Psoas muscle (tissue), 7 donors: ENCODE measurements at regions not wholly inside any gene's neighbourhood (a gene's known extent, or its start where the extent isn't known, plus 50 kb on each side); places are given as distances from the start of the nearest gene placed in this dataset.
"Not testable (repeated sequence)": the region's sequence is repeated elsewhere in the genome, so short reads cannot be mapped to it uniquely, and the experiment has no call there.

Experiments
- ATAC-seq, 4 donors: fragments of 200-7000 bp; cut with Tn5 transposase; one replicate each; pipeline ENCODE4 v1.9.1; 2020; ENCODE audit warnings: moderate library complexity in 3 of 4, mild to moderate bottlenecking in 2 of 4
- DNase-seq, 2 donors: peaks; one replicate each; pipeline ENCODE4 v3.0.0-alpha.2; 2020
- H3K27ac ChIP-seq: fragments of 200-600 bp; one replicate; pipeline ENCODE4 v1.8.0; 2022
- H3K27me3 ChIP-seq, 3 donors: fragments of 200-600 bp in 1 of 3; one replicate each; pipeline versions ENCODE4 v1.6.1 to v1.8.0; 2013 to 2022; ENCODE audit warnings: low read length in 2 of 3, mild to moderate bottlenecking in 2 of 3, moderate library complexity in 1 of 3; ENCODE audit not compliant: insufficient read depth in 3 of 3
- H3K36me3 ChIP-seq, 2 donors: fragments of 200-600 bp in 1 of 2; one replicate each; pipeline versions ENCODE4 v1.6.1 to v1.8.0; 2013 to 2022; ENCODE audit warnings: low read depth in 1 of 2, mild to moderate bottlenecking in 1 of 2, moderate library complexity in 1 of 2; ENCODE audit not compliant: insufficient read depth in 1 of 2
- H3K4me1 ChIP-seq: fragments of 200-600 bp; one replicate; pipeline ENCODE4 v1.8.0; 2022
- H3K4me3 ChIP-seq: fragments of 200-600 bp; one replicate; pipeline ENCODE4 v1.8.0; 2022; ENCODE audit warnings: mild to moderate bottlenecking
- H3K9me3 ChIP-seq: fragments of 200-600 bp; one replicate; pipeline ENCODE4 v1.8.0; 2022
- WGBS, 3 donors: extraction: QIAGEN DNeasy Blood & Tissue Kit; methylation state at CpG; one replicate each; pipeline versions ENCODE4 v1.1.6 to v1.1.7; 2013; 5-methylcytosine and 5-hydroxymethylcytosine counted together
- intact Hi-C, 2 donors: fragments of 100-400 bp; cut with DNase I; formaldehyde crosslinking; loops; one replicate each; pipeline versions ENCODE4 v1.11.0 to v1.14.2; 2022
- donor health status: healthy with polysubstance abuse.
- donor health status: DM: no; HTN: no; CAD: no; lungs with moderate emphysema.
- donor health status: Bipolar disorder and iron deficiency.
- donor health status: healthy.
- donor health status: DM: yes; HTN: yes; CAD: no.
- donor health status: DM: no; HTN: no; CAD: no.
- donor health status: DM: yes; HTN: yes; CAD: no.

DNA sequence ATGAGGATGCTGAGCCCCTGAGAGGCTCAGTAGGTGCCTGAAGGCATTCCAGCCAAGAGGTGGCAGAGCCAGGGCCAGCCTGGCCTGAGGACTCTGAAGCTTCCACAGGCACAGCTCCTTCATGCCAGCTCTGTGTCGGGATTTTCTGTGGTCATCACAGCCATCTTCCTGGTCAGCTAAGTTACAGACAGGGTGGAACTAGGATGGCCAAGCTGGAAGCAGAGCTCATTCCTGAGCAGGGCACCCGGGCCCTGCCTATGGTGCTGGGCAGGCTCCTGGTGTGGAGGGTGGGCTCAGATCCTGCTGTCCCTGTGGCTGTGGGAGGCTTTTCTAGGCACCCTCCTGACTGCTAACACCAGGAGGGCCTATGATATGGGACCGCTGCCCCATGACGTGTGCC lies 2882.3 kb downstream of the RPIA start:
- H3K4me1 ChIP-seq, H3K36me3 ChIP-seq, H3K4me3 ChIP-seq, H3K9me3 ChIP-seq, intact Hi-C loops, ATAC-seq, H3K27me3 ChIP-seq, H3K27ac ChIP-seq: not testable (repeated sequence)
- peak in 1 of 2 donors; percentile 46 for DNase-seq
- 35 to 72% (median 50%) methylated on average over 2 of the region's 4 CpGs for WGBS, 3 donors

DNA sequence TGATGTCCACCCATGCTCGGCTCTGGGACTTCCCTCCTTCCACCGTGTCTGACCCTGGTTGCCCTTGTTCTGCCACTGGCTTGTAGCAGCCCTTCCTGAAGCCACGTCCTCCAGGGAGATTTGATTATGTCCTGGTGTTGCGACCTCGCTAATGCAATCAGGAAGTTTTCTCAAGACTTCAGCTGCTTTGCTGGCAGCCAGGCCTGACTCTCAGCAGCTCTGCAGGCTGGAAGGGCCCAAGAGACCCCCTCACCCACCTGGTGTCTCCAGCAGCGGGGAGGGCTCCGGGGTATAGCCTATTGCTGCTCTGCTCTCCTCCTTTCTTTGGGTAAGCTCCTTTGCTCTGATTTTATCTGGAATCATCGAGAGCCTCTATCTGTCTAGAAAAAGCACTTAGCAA lies 2882.8 kb downstream of the RPIA start:
- H3K27me3 ChIP-seq, H3K27ac ChIP-seq, H3K36me3 ChIP-seq, intact Hi-C loops, H3K9me3 ChIP-seq, ATAC-seq, H3K4me1 ChIP-seq, H3K4me3 ChIP-seq: not testable (repeated sequence)
- WGBS, 3 donors, result 34 to 47% (median 40%) methylated on average over 5 of the region's 8 CpGs
- DNase-seq, result peak in 1 of 2 donors; percentile 56

DNA sequence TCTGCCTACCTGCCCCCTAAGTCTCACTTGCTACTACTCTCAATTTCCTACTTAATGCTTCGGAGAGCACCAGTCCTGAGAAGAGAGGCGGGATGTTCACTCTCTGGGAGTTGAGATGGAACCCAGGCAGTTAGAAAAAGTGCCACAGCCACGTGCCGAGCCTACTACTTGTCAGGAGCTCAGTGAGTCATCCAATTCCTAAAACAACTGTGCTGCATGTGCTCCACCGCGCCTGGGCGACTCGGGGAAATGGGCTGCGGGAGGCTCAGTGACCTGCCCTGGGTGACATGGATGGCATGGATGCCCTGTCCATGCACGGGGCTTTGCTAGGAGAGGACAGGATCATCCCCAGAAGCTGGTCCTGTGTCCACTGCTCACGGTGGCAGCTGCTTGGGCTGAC lies 2884.2 kb downstream of the RPIA start:
- H3K4me1 ChIP-seq, intact Hi-C loops, H3K4me3 ChIP-seq, DNase-seq, ATAC-seq, H3K36me3 ChIP-seq, H3K27ac ChIP-seq, H3K9me3 ChIP-seq: not testable (repeated sequence)
- H3K27me3 ChIP-seq, result peaks cover 0 to 12% (median 0%) of the 10 kb centered on the region in 3 donors
- WGBS, 3 donors, result 72 to 77% (median 72%) methylated on average over 11 of the region's 11 CpGs

DNA sequence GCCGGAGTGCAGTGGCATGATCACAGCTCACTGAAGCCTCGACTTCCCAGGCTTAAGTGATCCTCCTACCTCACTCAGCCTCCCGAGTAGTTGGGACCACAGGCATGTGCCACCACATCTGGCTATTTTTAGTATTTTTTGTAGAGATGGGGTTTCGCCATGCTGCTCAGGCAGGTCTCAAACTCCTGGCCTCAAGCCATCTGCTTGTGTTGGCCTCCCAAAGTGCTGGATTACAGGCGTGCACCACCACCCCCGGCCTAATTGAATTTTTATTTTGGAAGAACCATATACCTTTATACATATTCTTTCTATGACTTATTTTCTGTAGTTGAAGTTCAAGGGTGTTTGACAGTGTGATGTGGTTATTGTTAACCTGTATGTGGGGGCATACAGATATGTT lies 2885.9 kb downstream of the RPIA start:
- WGBS, 3 donors, result 77 to 87% (median 80%) methylated on average over 6 of the region's 6 CpGs
- H3K9me3 ChIP-seq, DNase-seq, H3K4me1 ChIP-seq, ATAC-seq, H3K36me3 ChIP-seq, H3K4me3 ChIP-seq, H3K27ac ChIP-seq, intact Hi-C loops: not testable (repeated sequence)
- H3K27me3 ChIP-seq, result peaks cover 0 to 12% (median 0%) of the 10 kb centered on the region in 3 donors

DNA sequence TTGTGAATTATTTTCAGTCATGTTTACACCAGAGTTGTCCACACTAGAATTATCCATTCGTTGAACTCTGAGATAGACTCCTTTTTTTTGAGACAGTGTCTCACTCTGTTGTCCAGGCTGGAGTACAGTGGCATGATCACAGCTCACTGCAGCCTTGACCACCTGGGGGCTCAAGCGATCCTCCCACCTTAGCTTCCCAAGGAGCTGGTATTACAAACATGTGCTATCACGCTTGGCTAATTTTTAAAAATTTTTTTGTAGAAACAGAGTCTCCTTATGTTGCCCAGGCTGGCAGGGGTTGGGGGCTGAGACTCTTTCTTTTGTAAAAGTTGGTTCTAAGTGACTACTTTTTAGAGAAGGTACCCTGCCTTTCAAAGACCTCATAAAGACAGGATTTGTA lies 2887.2 kb downstream of the RPIA start:
- H3K27ac ChIP-seq, H3K9me3 ChIP-seq, H3K36me3 ChIP-seq, intact Hi-C loops, H3K4me1 ChIP-seq, ATAC-seq, H3K4me3 ChIP-seq, H3K27me3 ChIP-seq, DNase-seq: not testable (repeated sequence)
- 54 to 76% (median 61%) methylated on average over 3 of the region's 3 CpGs for WGBS, 3 donors

DNA sequence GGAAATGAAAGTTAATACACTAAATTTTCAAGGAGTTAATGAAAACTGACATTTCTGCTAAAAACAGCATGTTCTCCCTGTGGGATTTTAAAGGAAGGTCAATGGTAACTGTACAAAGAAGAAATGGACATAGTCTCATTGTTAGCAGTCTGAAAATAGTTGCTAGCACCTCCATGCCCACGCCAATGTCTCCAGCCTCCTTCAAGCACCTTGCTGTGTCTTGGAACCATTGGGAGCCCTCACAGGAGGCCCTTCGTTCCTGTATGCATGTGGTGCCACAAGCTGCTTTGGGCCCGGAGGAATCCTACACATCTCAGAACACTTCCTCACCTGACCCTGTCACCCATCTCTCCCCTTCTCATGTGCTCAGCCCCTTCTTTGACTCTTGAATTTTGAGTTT lies 2888.1 kb downstream of the RPIA start:
- H3K27ac ChIP-seq, ATAC-seq, H3K4me1 ChIP-seq, DNase-seq, H3K27me3 ChIP-seq, intact Hi-C loops, H3K4me3 ChIP-seq, H3K9me3 ChIP-seq, H3K36me3 ChIP-seq: not testable (repeated sequence)
- WGBS, 3 donors, result 69 to 87% (median 70%) methylated on average over 3 of the region's 3 CpGs

DNA sequence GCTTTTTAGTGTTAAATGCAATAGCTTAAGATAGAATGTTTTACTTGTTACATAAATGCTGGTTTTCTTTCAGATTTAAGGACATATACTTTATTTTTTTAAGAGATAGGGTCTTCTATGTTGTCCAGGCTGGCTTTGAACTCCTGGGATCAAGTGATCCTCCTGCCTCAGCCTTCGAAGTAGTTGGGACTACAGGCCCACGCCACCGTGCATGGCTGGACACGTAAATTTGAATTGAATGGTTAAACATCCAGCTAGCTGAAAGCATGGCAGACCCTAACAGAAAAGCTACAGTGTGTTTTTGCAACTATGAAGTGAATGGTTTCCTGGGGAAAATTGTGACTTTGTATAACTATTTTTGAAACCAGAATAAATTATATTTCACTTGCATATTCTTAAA lies 2888.6 kb downstream of the RPIA start:
- H3K9me3 ChIP-seq, DNase-seq, intact Hi-C loops, H3K4me1 ChIP-seq, H3K27ac ChIP-seq, H3K4me3 ChIP-seq, H3K36me3 ChIP-seq, H3K27me3 ChIP-seq, ATAC-seq: not testable (repeated sequence)
- 80 to 84% (median 82%) methylated on average over 4 of the region's 4 CpGs for WGBS, 3 donors

DNA sequence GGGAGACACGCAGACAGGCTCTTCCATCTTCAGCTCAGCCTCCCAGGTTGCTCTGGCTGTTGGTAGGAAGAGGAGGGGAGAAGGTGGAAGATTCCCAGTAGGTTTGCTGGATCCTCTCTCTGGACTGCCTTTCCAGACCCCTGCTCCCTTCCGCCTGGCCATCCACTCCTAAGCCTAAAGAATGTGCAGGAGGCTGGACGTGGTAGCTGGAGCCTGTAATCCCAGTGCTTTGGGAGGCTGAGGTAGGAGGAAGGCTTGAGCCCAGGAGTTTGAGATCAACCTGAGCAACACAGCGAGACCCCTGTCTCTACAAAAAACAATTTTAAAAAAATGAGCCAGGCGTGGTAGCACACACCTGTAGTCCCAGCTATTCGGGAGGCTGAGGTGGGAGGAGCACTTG lies 2895.6 kb downstream of the RPIA start:
- H3K36me3 ChIP-seq, ATAC-seq, H3K27ac ChIP-seq, intact Hi-C loops, DNase-seq, H3K4me3 ChIP-seq, H3K4me1 ChIP-seq, H3K9me3 ChIP-seq: not testable (repeated sequence)
- peaks cover 0 to 28% (median 0%) of the 10 kb centered on the region in 3 donors for H3K27me3 ChIP-seq
- 81 to 85% (median 82%) methylated on average over 6 of the region's 6 CpGs for WGBS, 3 donors

DNA sequence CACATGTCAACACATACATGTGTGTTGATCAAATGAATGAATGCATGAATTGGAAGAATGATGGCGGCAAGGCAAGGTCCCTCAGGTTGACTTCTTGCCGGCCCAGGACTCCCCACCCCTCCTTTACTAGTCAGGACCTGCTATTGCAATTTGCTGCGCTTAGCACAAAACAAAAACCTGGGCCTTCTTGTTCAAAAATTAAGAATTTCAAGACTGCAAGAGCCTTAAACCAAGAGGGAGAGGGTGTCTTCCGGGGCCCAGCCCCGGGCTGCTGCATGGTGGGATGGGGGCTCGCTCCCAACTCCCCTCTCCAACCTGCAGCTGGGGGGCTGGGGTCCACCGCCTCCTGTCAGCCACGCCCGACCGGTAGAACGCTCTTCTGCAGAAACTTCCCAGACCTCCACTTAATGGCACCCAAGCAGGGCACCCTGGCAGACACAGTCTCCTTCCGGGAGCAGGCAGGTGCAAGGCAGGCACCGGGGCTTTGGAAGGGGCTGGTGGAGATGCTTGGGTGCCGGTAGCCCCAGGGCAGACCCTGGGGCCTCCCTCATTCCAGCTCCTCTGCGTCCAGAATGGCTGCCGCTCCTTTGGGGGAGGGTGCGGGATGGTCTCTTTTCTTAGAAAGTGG lies 2896.5 kb downstream of the RPIA start:
- intact Hi-C loops, DNase-seq, H3K9me3 ChIP-seq, H3K4me3 ChIP-seq, H3K4me1 ChIP-seq, H3K27ac ChIP-seq, H3K36me3 ChIP-seq, ATAC-seq: not testable (repeated sequence)
- 88 to 94% (median 88%) methylated on average over 17 of the region's 17 CpGs for WGBS, 3 donors
- peaks cover 0 to 32% (median 0%) of the 10 kb centered on the region in 3 donors for H3K27me3 ChIP-seq

DNA sequence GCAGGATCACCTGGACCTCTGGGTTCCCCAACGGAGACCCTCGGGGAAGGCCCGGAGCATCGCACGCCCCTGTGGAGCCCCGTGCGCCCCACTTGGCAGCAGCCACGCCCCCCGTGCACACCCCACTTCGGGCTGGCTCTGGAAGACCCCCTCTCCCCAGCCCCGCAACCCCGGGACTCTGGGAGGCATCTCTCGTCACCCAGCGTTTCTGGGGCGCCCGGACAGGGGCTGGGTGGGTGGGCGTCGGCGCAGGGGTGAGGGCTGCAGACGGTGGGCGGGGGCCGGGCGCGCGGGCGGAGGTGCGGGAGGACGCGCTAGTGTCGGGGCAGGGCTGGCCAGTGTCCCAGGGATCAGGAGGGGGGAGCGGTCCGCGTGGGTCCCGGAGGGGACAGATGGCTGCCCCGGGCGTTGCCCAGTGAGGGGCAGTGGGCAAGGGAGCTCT lies 2897.3 kb downstream of the RPIA start:
- ATAC-seq, H3K4me3 ChIP-seq, H3K36me3 ChIP-seq, intact Hi-C loops, H3K27ac ChIP-seq, H3K9me3 ChIP-seq, H3K4me1 ChIP-seq: not testable (repeated sequence)
- peak in 1 of 2 donors; percentile 58 for DNase-seq
- 61 to 80% (median 79%) methylated on average over 36 of the region's 36 CpGs for WGBS, 3 donors
- H3K27me3 ChIP-seq, result peaks cover 0 to 32% (median 0%) of the 10 kb centered on the region in 3 donors

DNA sequence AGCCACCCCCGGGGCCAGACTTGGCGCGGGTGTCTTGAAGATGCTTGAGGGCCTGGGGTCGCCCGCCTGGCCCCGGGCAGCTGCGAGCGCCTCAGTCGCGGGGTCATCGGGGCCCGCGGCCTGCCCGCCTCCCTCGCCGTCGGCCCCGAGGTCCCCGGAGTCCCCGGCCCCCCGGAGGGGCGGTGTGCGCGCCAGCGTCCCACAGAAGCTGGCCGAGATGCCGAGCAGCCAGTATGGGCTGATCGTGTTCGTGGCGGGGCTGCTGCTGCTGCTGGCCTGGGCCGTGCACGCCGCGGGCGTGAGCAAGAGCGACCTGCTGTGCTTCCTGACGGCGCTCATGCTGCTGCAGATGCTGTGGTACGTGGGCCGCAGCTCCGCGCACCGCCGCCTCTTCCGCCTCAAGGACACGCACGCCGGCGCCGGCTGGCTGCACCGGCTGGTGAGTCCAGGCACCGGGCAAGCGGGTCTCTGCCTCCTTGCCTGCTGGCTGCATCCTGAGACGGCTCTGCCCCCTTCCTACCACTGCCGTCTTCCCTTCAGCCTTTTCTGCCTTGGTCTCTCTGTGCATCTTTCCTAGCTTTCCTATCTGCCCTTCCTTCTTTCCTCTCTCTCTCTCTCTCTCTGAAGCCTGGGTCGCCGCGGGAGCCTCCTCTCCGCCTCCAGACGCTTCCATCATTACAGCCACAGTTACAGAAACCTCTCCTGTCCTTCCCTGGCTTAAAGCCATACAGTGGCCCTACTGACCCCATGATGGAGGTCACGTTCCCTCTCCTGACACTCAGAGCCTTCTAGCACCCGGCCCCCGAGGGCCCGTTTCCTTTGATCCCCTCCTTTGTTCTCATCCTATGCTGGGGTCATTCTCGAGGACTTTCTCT lies 2898.2 kb downstream of the RPIA start:
- H3K36me3 ChIP-seq, H3K27ac ChIP-seq, H3K9me3 ChIP-seq, H3K4me1 ChIP-seq, H3K4me3 ChIP-seq, ATAC-seq, intact Hi-C loops: not testable (repeated sequence)
- DNase-seq, result peak in 1 of 2 donors; percentile 43
- peaks cover 0 to 27% (median 0%) of the 10 kb centered on the region in 3 donors for H3K27me3 ChIP-seq
- WGBS, 3 donors, result 6 to 24% (median 16%) methylated on average over 43 to 57 of the region's 65 CpGs
